Ishikawa (cell line): ENCODE measurements at regions not wholly inside any gene's neighbourhood (a gene's known extent, or its start where the extent isn't known, plus 50 kb on each side); places are given as distances from the start of the nearest gene placed in this dataset.

Experiments
- CEBPB ChIP-seq: IDR thresholded peaks from 2 replicates; pipeline ENCODE4 v1.6.1; 2012
- CREB1 ChIP-seq: IDR thresholded peaks from 2 replicates; pipeline ENCODE4 v1.6.1; 2012; ENCODE audit warnings: low read depth
- EGR1 ChIP-seq: IDR thresholded peaks from 2 replicates; pipeline ENCODE4 v1.6.1; 2012
- EP300 ChIP-seq: IDR thresholded peaks from 2 replicates; pipeline ENCODE4 v1.6.1; 2012; ENCODE audit warnings: borderline replicate concordance
- FOXM1 ChIP-seq: IDR thresholded peaks from 2 replicates; pipeline ENCODE4 v1.6.1; 2012; ENCODE audit warnings: low read depth, borderline replicate concordance
- MAX ChIP-seq: IDR thresholded peaks from 2 replicates; pipeline ENCODE4 v1.6.1; 2012
- NFIC ChIP-seq: IDR thresholded peaks from 2 replicates; pipeline ENCODE4 v1.6.1; 2012
- RAD21 ChIP-seq: IDR thresholded peaks from 2 replicates; pipeline ENCODE4 v1.6.1; 2012; ENCODE audit warnings: low read depth
- REST ChIP-seq: IDR thresholded peaks from 2 replicates; pipeline ENCODE4 v1.6.1; 2012; ENCODE audit warnings: low read depth, mild to moderate bottlenecking
- TAF1 ChIP-seq: IDR thresholded peaks from 2 replicates; pipeline ENCODE4 v1.6.1; 2012; ENCODE audit warnings: low read depth, mild to moderate bottlenecking
- TCF12 ChIP-seq: IDR thresholded peaks from 2 replicates; pipeline ENCODE4 v1.6.1; 2012; ENCODE audit warnings: low read depth
- TEAD4 ChIP-seq: IDR thresholded peaks from 2 replicates; pipeline ENCODE4 v1.6.1; 2012
- USF1 ChIP-seq: IDR thresholded peaks from 2 replicates; pipeline ENCODE4 v1.6.1; 2012
- YY1 ChIP-seq: IDR thresholded peaks from 2 replicates; pipeline ENCODE4 v1.6.1; 2012; ENCODE audit warnings: low read depth
- ZBTB7A ChIP-seq: IDR thresholded peaks from 2 replicates; pipeline ENCODE4 v1.6.1; 2012; ENCODE audit warnings: low read depth

GRCh38 chr22:49037701-49038245, 789.9 kb downstream of the BRD1 start:
- TF ChIP-seq USF1: no peak
- no peak for TF ChIP-seq NFIC
- no peak for TF ChIP-seq MAX
- no peak for TF ChIP-seq REST
- TF ChIP-seq FOXM1: no peak
- TF ChIP-seq EGR1: no peak
- no peak for TF ChIP-seq YY1
- no peak for TF ChIP-seq CREB1
- no peak for TF ChIP-seq TAF1
- TF ChIP-seq CEBPB: no peak
- TF ChIP-seq ZBTB7A: no peak
- TF ChIP-seq RAD21: no peak
- TF ChIP-seq TEAD4: no peak
- TF ChIP-seq TCF12: no peak
- no peak for TF ChIP-seq EP300

- no peak for TF ChIP-seq REST
- TF ChIP-seq MAX: no peak
- TF ChIP-seq USF1: no peak
- no peak for TF ChIP-seq EP300
- no peak for TF ChIP-seq YY1
- no peak for TF ChIP-seq EGR1
- no peak for TF ChIP-seq TEAD4
- TF ChIP-seq TAF1: no peak
- no peak for TF ChIP-seq NFIC
- TF ChIP-seq RAD21: no peak
These were observed 791.2 kb downstream of the BRD1 start for GRCh38 chr22:49036513-49036912.

GRCh38 chr22:49035818-49036457, 791.7 kb downstream of the BRD1 start:
- TF ChIP-seq USF1 (no peak), TCF12 (no peak), REST (no peak), YY1 (no peak), MAX (no peak), TEAD4 (no peak), EP300 (no peak), EGR1 (no peak), ZBTB7A (no peak), NFIC (no peak), CREB1 (no peak), CEBPB (no peak), FOXM1 (no peak), TAF1 (no peak), RAD21 (no peak)
